ENCODE measurements at regions not wholly inside any gene's neighbourhood (a gene's known extent, or its start where the extent isn't known, plus 50 kb on each side); places are given as distances from the start of the nearest gene placed in this dataset.

DNA sequence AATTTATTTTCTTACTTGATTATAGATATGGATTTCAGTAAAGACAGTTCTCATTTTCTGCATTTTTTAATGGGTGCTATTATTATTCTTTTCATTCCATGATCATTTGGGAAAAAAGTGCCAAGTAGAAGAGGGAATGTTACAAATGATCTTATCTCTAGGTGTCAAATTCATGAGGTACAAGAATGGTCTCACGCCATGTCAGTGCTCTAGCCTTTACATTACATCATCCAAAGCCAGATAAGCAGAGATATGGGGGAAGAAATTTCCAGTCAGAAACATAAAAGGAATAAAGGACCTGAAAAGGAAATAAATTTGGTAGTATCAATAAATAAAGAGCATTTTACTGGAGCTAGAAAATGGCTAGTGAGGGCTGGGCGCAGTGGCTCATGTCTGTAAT lies 1544.2 kb upstream of the CDH6 start (continued):
- TF ChIP-seq, protein P1, sequence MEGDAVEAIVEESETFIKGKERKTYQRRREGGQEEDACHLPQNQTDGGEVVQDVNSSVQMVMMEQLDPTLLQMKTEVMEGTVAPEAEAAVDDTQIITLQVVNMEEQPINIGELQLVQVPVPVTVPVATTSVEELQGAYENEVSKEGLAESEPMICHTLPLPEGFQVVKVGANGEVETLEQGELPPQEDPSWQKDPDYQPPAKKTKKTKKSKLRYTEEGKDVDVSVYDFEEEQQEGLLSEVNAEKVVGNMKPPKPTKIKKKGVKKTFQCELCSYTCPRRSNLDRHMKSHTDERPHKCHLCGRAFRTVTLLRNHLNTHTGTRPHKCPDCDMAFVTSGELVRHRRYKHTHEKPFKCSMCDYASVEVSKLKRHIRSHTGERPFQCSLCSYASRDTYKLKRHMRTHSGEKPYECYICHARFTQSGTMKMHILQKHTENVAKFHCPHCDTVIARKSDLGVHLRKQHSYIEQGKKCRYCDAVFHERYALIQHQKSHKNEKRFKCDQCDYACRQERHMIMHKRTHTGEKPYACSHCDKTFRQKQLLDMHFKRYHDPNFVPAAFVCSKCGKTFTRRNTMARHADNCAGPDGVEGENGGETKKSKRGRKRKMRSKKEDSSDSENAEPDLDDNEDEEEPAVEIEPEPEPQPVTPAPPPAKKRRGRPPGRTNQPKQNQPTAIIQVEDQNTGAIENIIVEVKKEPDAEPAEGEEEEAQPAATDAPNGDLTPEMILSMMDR (conservative IDR thresholded peaks at IDR 0.05; ENCODE audit: low read depth in 2 of 2) = no peak
- TF ChIP-seq POLR2AphosphoS5 (IDR thresholded peaks at IDR 0.05; ENCODE audit: low read depth) (no peak), ZNF114 (CRISPR knock-in tag; IDR thresholded peaks at IDR 0.05) (no peak)

DNA sequence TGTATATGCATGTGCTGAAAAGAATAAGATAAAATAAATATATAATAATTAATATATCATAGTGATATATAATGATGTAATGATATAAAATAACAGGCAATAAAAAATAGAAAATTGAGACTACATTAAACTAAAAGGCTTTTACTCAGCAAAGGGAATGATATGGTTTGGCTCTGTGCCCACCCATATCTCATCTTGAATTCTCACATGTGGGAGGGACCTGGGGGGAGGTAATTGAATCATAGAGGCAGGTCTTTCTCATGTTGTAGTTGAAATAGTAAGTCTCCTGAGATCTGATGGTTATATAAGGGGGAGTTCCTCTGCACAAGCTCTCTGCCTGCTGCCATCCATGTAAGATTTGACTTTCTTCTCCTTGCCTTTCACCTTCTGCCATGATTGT lies 1550.9 kb upstream of the CDH6 start:
- Histone ChIP-seq H2AFZ (no peak overlapping the region), H3K36me3 (ENCODE audit: insufficient read depth) (no peaks in the 10 kb centered on the region), H3K4me1 (ENCODE audit: insufficient read depth) (no peaks in the 10 kb centered on the region), H3K4me3 (no peak overlapping the region), H3K9me2 (ENCODE audit: insufficient read depth) (0 out of 2 replicates have a peak, but pooled peaks cover 3% of the 10 kb centered on the region), H3K4me2 (no peak overlapping the region), H3K79me2 (replicated peaks; ENCODE audit: insufficient read depth) (no peaks in the 10 kb centered on the region), H3K27ac (ENCODE audit: low read depth) (no peak overlapping the region), H3K27me3 (ENCODE audit: insufficient read depth) (no peaks in the 10 kb centered on the region), H3F3A (replicated peaks; ENCODE audit: low read depth) (no peaks in the 10 kb centered on the region), H4K20me1 (replicated peaks; ENCODE audit: insufficient read depth) (no peaks in the 10 kb centered on the region)
- Mint-ChIP-seq H3K36me3 (ENCODE audit: low read depth) (peaks cover 13% of the 10 kb centered on the region), H3K27ac (no peak overlapping the region), H3K9me3 (peaks cover 15% of the 10 kb centered on the region; the same call in 1 of the 3 replicates), H3K27me3 (ENCODE audit: insufficient read depth, low read depth, poor library complexity) (no peaks in the 10 kb centered on the region), H3K4me1 (no peaks in the 10 kb centered on the region), H3K4me3 (no peak overlapping the region)
- ATAC-seq = no peak
- no peak for DNase-seq (ENCODE audit: low spot score)
- TF ChIP-seq, protein P2, sequence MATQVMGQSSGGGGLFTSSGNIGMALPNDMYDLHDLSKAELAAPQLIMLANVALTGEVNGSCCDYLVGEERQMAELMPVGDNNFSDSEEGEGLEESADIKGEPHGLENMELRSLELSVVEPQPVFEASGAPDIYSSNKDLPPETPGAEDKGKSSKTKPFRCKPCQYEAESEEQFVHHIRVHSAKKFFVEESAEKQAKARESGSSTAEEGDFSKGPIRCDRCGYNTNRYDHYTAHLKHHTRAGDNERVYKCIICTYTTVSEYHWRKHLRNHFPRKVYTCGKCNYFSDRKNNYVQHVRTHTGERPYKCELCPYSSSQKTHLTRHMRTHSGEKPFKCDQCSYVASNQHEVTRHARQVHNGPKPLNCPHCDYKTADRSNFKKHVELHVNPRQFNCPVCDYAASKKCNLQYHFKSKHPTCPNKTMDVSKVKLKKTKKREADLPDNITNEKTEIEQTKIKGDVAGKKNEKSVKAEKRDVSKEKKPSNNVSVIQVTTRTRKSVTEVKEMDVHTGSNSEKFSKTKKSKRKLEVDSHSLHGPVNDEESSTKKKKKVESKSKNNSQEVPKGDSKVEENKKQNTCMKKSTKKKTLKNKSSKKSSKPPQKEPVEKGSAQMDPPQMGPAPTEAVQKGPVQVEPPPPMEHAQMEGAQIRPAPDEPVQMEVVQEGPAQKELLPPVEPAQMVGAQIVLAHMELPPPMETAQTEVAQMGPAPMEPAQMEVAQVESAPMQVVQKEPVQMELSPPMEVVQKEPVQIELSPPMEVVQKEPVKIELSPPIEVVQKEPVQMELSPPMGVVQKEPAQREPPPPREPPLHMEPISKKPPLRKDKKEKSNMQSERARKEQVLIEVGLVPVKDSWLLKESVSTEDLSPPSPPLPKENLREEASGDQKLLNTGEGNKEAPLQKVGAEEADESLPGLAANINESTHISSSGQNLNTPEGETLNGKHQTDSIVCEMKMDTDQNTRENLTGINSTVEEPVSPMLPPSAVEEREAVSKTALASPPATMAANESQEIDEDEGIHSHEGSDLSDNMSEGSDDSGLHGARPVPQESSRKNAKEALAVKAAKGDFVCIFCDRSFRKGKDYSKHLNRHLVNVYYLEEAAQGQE (IDR thresholded peaks at IDR 0.05; ENCODE audit: unreplicated experiment) = no peak
- TF ChIP-seq CREB1 (CRISPR knock-in tag; IDR thresholded peaks at IDR 0.05; ENCODE audit: low read depth) (no peak), JUNB (IDR thresholded peaks at IDR 0.05; ENCODE audit: unreplicated experiment) (no peak), EZH2 (IDR thresholded peaks at IDR 0.05; ENCODE audit: low read depth, unreplicated experiment) (no peak), EZH2phosphoT487 (IDR thresholded peaks at IDR 0.05; ENCODE audit: unreplicated experiment) (no peak), NANOG (IDR thresholded peaks at IDR 0.05; ENCODE audit: borderline replicate concordance) (no peak), STAT1 (IDR thresholded peaks at IDR 0.05; ENCODE audit: unreplicated experiment) (no peak), ZNF331 (CRISPR knock-in tag; IDR thresholded peaks at IDR 0.05; ENCODE audit: low read depth) (no peak), ZNF114 (CRISPR knock-in tag; IDR thresholded peaks at IDR 0.05) (no peak)
- TF ChIP-seq, protein P3, sequence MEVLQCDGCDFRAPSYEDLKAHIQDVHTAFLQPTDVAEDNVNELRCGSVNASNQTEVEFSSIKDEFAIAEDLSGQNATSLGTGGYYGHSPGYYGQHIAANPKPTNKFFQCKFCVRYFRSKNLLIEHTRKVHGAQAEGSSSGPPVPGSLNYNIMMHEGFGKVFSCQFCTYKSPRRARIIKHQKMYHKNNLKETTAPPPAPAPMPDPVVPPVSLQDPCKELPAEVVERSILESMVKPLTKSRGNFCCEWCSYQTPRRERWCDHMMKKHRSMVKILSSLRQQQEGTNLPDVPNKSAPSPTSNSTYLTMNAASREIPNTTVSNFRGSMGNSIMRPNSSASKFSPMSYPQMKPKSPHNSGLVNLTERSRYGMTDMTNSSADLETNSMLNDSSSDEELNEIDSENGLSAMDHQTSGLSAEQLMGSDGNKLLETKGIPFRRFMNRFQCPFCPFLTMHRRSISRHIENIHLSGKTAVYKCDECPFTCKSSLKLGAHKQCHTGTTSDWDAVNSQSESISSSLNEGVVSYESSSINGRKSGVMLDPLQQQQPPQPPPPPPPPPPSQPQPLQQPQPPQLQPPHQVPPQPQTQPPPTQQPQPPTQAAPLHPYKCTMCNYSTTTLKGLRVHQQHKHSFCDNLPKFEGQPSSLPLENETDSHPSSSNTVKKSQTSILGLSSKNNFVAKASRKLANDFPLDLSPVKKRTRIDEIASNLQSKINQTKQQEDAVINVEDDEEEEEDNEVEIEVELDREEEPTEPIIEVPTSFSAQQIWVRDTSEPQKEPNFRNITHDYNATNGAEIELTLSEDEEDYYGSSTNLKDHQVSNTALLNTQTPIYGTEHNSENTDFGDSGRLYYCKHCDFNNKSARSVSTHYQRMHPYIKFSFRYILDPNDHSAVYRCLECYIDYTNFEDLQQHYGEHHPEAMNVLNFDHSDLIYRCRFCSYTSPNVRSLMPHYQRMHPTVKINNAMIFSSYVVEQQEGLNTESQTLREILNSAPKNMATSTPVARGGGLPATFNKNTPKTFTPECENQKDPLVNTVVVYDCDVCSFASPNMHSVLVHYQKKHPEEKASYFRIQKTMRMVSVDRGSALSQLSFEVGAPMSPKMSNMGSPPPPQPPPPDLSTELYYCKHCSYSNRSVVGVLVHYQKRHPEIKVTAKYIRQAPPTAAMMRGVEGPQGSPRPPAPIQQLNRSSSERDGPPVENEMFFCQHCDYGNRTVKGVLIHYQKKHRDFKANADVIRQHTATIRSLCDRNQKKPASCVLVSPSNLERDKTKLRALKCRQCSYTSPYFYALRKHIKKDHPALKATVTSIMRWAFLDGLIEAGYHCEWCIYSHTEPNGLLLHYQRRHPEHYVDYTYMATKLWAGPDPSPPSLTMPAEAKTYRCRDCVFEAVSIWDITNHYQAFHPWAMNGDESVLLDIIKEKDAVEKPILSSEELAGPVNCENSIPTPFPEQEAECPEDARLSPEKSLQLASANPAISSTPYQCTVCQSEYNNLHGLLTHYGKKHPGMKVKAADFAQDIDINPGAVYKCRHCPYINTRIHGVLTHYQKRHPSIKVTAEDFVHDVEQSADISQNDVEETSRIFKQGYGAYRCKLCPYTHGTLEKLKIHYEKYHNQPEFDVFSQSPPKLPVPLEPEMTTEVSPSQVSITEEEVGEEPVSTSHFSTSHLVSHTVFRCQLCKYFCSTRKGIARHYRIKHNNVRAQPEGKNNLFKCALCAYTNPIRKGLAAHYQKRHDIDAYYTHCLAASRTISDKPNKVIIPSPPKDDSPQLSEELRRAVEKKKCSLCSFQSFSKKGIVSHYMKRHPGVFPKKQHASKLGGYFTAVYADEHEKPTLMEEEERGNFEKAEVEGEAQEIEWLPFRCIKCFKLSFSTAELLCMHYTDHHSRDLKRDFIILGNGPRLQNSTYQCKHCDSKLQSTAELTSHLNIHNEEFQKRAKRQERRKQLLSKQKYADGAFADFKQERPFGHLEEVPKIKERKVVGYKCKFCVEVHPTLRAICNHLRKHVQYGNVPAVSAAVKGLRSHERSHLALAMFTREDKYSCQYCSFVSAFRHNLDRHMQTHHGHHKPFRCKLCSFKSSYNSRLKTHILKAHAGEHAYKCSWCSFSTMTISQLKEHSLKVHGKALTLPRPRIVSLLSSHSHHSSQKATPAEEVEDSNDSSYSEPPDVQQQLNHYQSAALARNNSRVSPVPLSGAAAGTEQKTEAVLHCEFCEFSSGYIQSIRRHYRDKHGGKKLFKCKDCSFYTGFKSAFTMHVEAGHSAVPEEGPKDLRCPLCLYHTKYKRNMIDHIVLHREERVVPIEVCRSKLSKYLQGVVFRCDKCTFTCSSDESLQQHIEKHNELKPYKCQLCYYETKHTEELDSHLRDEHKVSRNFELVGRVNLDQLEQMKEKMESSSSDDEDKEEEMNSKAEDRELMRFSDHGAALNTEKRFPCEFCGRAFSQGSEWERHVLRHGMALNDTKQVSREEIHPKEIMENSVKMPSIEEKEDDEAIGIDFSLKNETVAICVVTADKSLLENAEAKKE (CRISPR knock-in tag; IDR thresholded peaks at IDR 0.05) = no peak
- TF ChIP-seq, protein P1 (conservative IDR thresholded peaks at IDR 0.05; ENCODE audit: low read depth in 2 of 2) = no peak

Measured in GM23338 (cell line).